AG04450 (cell line): ENCODE measurements at regions not wholly inside any gene's neighbourhood (a gene's known extent, or its start where the extent isn't known, plus 50 kb on each side); places are given as distances from the start of the nearest gene placed in this dataset.
A peak's percentile ranks its signal among the peaks of the same experiment; 100 is the strongest.

Experiments used
- CTCF ChIA-PET: fragments of 300-600, 350-600 bp; formaldehyde crosslinking; extraction: SDS; loops from one replicate; lab custom pipeline; 2022; ENCODE audit warnings: antibody characterized with exemption, inconsistent platforms; lab: Charles Lee
- POLR2A ChIA-PET: fragments of 350-600 bp; formaldehyde crosslinking; extraction: SDS; loops from one replicate; lab custom pipeline; 2021; ENCODE audit warnings: antibody characterized with exemption, inconsistent platforms; lab: Yijun Ruan, JAX
- DNase-seq: peaks from one replicate; pipeline ENCODE4 v3.0.0-alpha.2; 2011; ENCODE audit warnings: low read depth, low spot score
- H3K27ac ChIP-seq: one replicate; pipeline ENCODE4 v1.5.1; 2012; ENCODE audit warnings: low read depth, low read length, control low read depth
- H3K27me3 ChIP-seq: one replicate; pipeline ENCODE4 v1.6.0; 2012; ENCODE audit warnings: low read length; ENCODE audit not compliant: control insufficient read depth, insufficient read depth
- H3K4me3 ChIP-seq: 2 replicates; pipeline ENCODE4 v1.5.1; 2011; ENCODE audit warnings: mild to moderate bottlenecking, low read depth, low read length, control low read depth
- H3K9me3 ChIP-seq: 2 replicates; pipeline ENCODE4 v1.5.1; 2012; ENCODE audit warnings: low read length; ENCODE audit not compliant: control insufficient read depth, insufficient read depth
- TF ChIP-seq, protein P1 (sequence below): IDR thresholded peaks from 2 replicates; pipeline ENCODE4 v1.5.1; 2011; ENCODE audit warnings: low read depth, low read length, control low read depth, inconsistent platforms

DNA sequence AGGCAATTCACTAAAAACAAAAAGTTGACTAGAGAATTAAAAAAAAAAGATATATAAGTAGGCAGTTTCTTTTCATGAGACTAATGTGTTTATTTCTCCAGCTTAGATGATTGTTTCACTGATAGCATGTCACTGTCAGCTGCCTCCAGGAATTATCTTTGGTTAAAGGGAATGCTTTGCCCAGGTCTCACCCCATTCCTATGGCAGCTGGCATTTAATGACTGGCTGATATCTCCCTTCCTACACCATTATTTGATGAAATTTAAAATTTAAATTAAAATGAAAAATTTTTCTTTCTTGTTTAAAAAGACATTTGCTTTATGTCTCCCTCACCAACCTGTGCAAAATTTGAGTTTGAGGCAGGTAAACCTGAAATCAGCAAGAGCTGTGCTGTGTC, 214.5 kb upstream of the PRSS1 start:
- TF ChIP-seq, protein P1, sequence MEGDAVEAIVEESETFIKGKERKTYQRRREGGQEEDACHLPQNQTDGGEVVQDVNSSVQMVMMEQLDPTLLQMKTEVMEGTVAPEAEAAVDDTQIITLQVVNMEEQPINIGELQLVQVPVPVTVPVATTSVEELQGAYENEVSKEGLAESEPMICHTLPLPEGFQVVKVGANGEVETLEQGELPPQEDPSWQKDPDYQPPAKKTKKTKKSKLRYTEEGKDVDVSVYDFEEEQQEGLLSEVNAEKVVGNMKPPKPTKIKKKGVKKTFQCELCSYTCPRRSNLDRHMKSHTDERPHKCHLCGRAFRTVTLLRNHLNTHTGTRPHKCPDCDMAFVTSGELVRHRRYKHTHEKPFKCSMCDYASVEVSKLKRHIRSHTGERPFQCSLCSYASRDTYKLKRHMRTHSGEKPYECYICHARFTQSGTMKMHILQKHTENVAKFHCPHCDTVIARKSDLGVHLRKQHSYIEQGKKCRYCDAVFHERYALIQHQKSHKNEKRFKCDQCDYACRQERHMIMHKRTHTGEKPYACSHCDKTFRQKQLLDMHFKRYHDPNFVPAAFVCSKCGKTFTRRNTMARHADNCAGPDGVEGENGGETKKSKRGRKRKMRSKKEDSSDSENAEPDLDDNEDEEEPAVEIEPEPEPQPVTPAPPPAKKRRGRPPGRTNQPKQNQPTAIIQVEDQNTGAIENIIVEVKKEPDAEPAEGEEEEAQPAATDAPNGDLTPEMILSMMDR = no peak
- Histone ChIP-seq H3K27ac (no peak overlapping the region), H3K27me3 (no peaks in the 10 kb centered on the region), H3K9me3 (0 out of 2 replicates have a peak, but pooled peaks cover 3% of the 10 kb centered on the region), H3K4me3 (no peak overlapping the region)
- DNase-seq = no peak
- CTCF ChIA-PET = interaction anchor here (0.6 to 6.1 kb wide), 69 partner anchors 9 to 680 kb away, joined by 3 to 262 read pairs (median 5); no protein-coding TSS in a partner anchor
- POLR2A ChIA-PET = interaction anchor here (0.6 to 1.8 kb wide), 4 partner anchors 22 to 249 kb away, joined by 3 to 5 read pairs (median 3); no protein-coding TSS in a partner anchor

DNA sequence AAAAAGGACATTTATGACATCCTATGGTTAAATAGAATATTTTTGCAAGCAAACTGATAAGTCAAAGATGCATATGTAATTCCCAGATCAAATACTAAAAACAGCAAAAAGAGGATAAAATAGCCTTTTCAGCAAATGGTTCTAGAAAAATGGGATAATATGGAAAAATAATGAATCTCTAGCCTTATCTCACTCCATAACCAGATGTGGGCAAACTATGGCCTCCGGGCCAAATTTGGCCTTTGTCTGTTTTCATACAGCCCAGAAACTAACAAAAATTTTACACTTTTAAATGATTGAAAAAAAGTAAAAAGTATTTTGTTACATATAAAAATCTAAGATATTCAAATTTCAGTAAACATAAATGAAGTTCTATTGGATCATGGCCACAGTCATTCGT, 215.4 kb upstream of the PRSS1 start:
- no peak overlapping the region for H3K27ac ChIP-seq
- H3K9me3 ChIP-seq = 0 out of 2 replicates have a peak, but pooled peaks cover 3% of the 10 kb centered on the region
- TF ChIP-seq, protein P1 = no peak
- no peaks in the 10 kb centered on the region for H3K27me3 ChIP-seq
- no peak for DNase-seq
- CTCF ChIA-PET = interaction anchor here (1.0 to 6.1 kb wide), 21 partner anchors 8 to 681 kb away, joined by 3 to 262 read pairs (median 9); no protein-coding TSS in a partner anchor
- H3K4me3 ChIP-seq = no peak overlapping the region
- POLR2A ChIA-PET = no interaction called here

DNA sequence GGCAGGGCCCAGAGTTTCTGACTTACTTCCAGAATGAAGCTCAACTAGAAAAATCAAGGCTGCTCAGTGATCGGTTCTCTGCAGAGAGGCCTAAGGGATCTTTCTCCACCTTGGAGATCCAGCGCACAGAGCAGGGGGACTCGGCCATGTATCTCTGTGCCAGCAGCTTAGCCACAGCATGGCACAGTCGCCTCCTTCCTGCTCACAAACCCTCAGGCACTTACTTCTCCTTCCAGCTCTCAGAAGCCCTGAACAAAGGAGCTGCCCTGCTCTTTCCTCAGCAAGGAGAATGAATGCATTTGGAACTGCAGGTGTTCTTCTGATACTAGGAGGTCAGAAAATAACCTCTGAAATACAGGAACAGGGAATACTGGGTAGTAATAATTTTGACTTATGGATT, 219.7 kb upstream of the PRSS1 start:
- TF ChIP-seq, protein P1 = no peak
- H3K27me3 ChIP-seq = peaks cover 7% of the 10 kb centered on the region
- ChIA-PET POLR2A (no interaction called here), CTCF (interaction anchor here (0.6 to 2.8 kb wide), 9 partner anchors 13 to 686 kb away, joined by 3 to 11 read pairs (median 4); no protein-coding TSS in a partner anchor)
- H3K27ac ChIP-seq = no peak overlapping the region
- DNase-seq = no peak
- H3K4me3 ChIP-seq = no peak overlapping the region
- H3K9me3 ChIP-seq = no peaks in the 10 kb centered on the region

DNA sequence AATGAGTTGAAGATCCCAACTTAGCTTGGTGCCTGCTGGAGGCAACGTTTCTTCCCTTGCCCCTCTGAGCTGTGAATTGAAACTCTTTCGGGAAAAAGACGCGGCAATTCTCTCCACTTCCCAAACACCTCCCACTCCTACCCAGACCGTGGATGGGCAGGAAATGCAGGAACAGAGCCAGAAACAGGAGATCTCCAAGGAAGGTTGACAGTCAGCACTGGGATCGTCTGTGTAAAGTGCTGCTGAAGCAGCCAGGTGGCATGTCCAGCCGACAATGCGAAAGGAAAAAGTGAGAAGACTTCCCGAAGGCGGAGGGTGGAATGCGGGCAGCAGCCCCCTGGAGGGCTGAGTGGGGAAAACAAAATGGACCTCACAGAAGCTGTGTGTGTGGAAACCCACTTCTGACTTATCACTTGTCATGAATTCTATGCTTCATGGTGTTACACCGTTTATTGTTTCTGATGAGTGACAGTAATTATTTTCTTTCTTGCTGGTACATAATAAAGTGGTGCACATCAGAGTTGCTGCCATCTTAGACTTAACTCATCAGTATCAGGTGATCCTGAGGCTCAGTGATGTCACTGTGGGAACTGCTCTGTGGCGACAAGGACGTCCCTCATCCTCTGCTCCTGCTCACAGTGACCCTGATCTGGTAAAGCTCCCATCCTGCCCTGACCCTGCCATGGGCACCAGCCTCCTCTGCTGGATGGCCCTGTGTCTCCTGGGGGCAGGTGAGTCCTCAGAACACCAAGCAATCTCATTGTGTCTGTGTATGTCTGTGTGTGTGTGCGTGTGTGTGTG, 220.5 kb upstream of the PRSS1 start:
- CTCF ChIA-PET = interaction anchor here (0.6 to 6.2 kb wide), 10 partner anchors 8 to 687 kb away, joined by 3 to 58 read pairs (median 4); no protein-coding TSS in a partner anchor
- no peak for DNase-seq
- TF ChIP-seq, protein P1 = no peak

DNA sequence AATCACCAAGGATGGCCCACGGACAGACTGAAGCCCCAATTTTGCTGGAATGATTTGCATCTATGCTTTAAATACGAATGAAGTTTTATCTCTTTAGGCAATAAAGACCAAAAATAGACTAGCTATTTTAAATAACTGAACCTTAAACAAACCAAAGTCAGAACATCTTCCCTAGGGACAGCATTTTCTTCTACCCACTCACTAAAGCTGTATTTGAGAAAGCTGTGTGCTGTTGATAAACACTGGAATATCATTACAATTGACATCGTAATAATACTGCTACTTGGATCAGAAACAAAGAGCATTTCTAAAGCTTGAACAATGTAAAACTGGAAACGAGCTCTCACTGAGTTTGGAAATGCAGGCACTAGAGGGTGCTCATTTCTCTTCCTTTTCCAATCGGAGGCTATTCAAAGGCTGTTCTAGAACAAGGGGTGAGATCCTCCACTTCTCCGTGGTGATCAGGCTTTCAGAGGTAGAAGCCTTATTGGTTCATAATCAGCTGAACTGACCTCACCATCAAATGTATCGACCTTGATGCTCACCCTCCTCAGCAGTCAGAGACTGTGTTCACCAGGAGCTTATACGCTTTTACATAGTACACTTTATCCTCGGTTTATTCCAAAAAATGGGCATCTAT, 225.3 kb upstream of the PRSS1 start:
- no peaks in the 10 kb centered on the region for H3K9me3 ChIP-seq
- H3K27ac ChIP-seq = no peak overlapping the region
- CTCF ChIA-PET = interaction anchor here (0.6 to 6.2 kb wide), 21 partner anchors 8 to 479 kb away, joined by 3 to 58 read pairs (median 4); no protein-coding TSS in a partner anchor
- H3K27me3 ChIP-seq = peaks cover 15% of the 10 kb centered on the region
- POLR2A ChIA-PET = no interaction called here
- no peak overlapping the region for H3K4me3 ChIP-seq
- no peak for DNase-seq
- TF ChIP-seq, protein P1 = peak; percentile 32; the same call in 1 of the 2 replicates

More for the DNA sequence above, 220.5 kb upstream of the PRSS1 start:
- Histone ChIP-seq H3K9me3 (no peaks in the 10 kb centered on the region), H3K27ac (no peak overlapping the region), H3K27me3 (peaks cover 7% of the 10 kb centered on the region), H3K4me3 (no peak overlapping the region)
- POLR2A ChIA-PET = no interaction called here
